Ovary (tissue), 7 donors: ENCODE measurements at regions not wholly inside any gene's neighbourhood (a gene's known extent, or its start where the extent isn't known, plus 50 kb on each side); places are given as distances from the start of the nearest gene placed in this dataset.
"Not testable (repeated sequence)": the region's sequence is repeated elsewhere in the genome, so short reads cannot be mapped to it uniquely, and the experiment has no call there.

Experiments used
- DNase-seq, 5 donors: peaks; one replicate each; pipeline ENCODE4 v3.0.0-alpha.2; 2019 to 2020
- H3K27ac ChIP-seq, 2 donors: fragments of 200-600 bp; one replicate each; pipeline versions ENCODE4 v1.5.1 to v1.8.0; 2019 to 2022
- H3K27me3 ChIP-seq: fragments of 200-600 bp; one replicate; pipeline ENCODE4 v1.8.0; 2022
- H3K36me3 ChIP-seq: fragments of 200-600 bp; sonication (generic); one replicate; pipeline ENCODE4 v1.5.1; 2019
- H3K4me1 ChIP-seq: one replicate; pipeline ENCODE4 v1.8.1; 2013; ENCODE audit warnings: mild to moderate bottlenecking, moderate library complexity; ENCODE audit not compliant: insufficient read depth
- H3K4me3 ChIP-seq: fragments of 200-600 bp; sonication (generic); one replicate; pipeline ENCODE4 v1.5.1; 2017
- H3K9me3 ChIP-seq, 2 donors: fragments of 200-600 bp in 1 of 2; sonication (generic) in 1 of 2; one replicate each; pipeline versions ENCODE4 v1.5.1 to v1.8.1; 2013 to 2019; ENCODE audit warnings: mild to moderate bottlenecking in 1 of 2, moderate library complexity in 1 of 2
- EP300 ChIP-seq: sonication (generic); formaldehyde crosslinking; IDR thresholded peaks from one replicate; pipeline ENCODE4 v1.6.1; 2017; ENCODE audit warnings: antibody characterized with exemption
- POLR2A ChIP-seq: fragments of 450-650 bp; IDR thresholded peaks from one replicate; pipeline ENCODE4 v1.6.1; 2017; ENCODE audit warnings: antibody characterized with exemption, mild to moderate bottlenecking, moderate library complexity
- WGBS, 3 donors: extraction: QIAGEN DNeasy Blood & Tissue Kit in 1 of 3; methylation state at CpG; one replicate each; pipeline versions ENCODE4 v1.1.5 to v1.1.7; 2013 to 2017; 5-methylcytosine and 5-hydroxymethylcytosine counted together
- intact Hi-C, 4 donors: fragments of 100-400 bp; cut with DNase I; formaldehyde crosslinking; loops; one replicate each; pipeline versions ENCODE4 v1.11.0 to v1.15.1; 2022 to 2023
- TF ChIP-seq, protein P1 (sequence below), 3 donors: fragments of 450-650 bp in 2 of 3; fragments of 200-600 bp in 1 of 3; IDR thresholded peaks; one replicate each; pipeline versions ENCODE4 v1.5.1 to v1.8.0; 2016 to 2022; ENCODE audit warnings: antibody characterized with exemption in 3 of 3, mild to moderate bottlenecking in 1 of 3
- donor health status: DM: no; HTN: no; CAD: no; lungs with moderate emphysema.
- donor health status: DM: no; HTN: no; CAD: no.
- donor health status: Bipolar disorder and iron deficiency.
- donor health status: DM: no; HTN: no; CAD: no.
- donor health status: DM: yes; HTN: yes; CAD: no.

GRCh38 chr4:179671609-179672008 lies 2229.4 kb upstream of the AGA start:
- DNase-seq = no peak
- no peak overlapping the region for H3K27ac ChIP-seq
- H3K36me3 ChIP-seq = no peaks in the 10 kb centered on the region
- 36 to 52% (median 37%) methylated on average over 2 of the region's 2 CpGs for WGBS, 3 donors
- TF ChIP-seq, protein P1, sequence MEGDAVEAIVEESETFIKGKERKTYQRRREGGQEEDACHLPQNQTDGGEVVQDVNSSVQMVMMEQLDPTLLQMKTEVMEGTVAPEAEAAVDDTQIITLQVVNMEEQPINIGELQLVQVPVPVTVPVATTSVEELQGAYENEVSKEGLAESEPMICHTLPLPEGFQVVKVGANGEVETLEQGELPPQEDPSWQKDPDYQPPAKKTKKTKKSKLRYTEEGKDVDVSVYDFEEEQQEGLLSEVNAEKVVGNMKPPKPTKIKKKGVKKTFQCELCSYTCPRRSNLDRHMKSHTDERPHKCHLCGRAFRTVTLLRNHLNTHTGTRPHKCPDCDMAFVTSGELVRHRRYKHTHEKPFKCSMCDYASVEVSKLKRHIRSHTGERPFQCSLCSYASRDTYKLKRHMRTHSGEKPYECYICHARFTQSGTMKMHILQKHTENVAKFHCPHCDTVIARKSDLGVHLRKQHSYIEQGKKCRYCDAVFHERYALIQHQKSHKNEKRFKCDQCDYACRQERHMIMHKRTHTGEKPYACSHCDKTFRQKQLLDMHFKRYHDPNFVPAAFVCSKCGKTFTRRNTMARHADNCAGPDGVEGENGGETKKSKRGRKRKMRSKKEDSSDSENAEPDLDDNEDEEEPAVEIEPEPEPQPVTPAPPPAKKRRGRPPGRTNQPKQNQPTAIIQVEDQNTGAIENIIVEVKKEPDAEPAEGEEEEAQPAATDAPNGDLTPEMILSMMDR (IDR thresholded peaks at IDR 0.05) = no peak
- intact Hi-C loops = no loop called here
- H3K27me3 ChIP-seq = no peaks in the 10 kb centered on the region
- H3K4me1 ChIP-seq = no peaks in the 10 kb centered on the region
- no peaks in the 10 kb centered on the region for H3K9me3 ChIP-seq
- H3K4me3 ChIP-seq = no peak overlapping the region

DNA sequence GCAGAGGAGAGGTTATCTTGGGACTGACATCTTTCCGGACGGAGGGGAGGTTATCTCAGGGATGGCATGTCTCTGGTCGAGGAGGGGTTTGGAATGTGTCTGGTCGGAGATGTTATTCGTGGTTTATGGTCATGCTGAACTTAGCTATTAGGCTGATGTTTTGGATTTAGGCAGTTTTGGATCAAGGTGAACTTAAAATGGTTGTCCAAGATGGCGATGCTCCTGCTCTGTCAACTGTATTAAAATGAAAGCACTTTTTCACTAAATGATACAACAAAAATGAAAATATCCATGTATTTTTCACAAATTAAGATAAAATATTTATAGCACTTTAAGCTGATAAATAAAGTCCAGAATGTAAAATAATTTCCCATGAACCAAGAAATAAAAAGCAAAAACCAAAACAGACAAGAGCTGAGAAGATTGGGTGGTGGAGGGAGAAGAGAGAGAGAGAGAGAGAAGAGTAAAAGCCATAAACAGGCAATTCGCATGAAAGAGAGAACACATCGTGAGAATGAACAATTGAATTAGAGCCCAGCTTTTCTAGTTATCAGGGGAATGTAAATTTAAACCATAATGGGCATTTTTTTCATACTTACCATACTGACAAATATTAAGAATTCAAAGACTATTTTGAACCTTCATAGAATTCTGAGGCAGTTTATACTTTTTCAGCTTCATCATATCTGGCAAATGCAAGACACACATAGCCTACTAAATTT lies 2236.0 kb upstream of the AGA start:
- intact Hi-C loops = no loop called here
- Histone ChIP-seq H3K9me3 (no peaks in the 10 kb centered on the region), H3K27me3 (no peaks in the 10 kb centered on the region), H3K36me3 (no peaks in the 10 kb centered on the region), H3K4me1 (no peaks in the 10 kb centered on the region), H3K27ac (no peak overlapping the region), H3K4me3 (no peak overlapping the region)
- no peak for DNase-seq
- 15 to 35% (median 22%) methylated on average over 8 of the region's 8 CpGs for WGBS, 3 donors
- TF ChIP-seq, protein P1 (IDR thresholded peaks at IDR 0.05) = no peak
- no peak for TF ChIP-seq EP300

DNA sequence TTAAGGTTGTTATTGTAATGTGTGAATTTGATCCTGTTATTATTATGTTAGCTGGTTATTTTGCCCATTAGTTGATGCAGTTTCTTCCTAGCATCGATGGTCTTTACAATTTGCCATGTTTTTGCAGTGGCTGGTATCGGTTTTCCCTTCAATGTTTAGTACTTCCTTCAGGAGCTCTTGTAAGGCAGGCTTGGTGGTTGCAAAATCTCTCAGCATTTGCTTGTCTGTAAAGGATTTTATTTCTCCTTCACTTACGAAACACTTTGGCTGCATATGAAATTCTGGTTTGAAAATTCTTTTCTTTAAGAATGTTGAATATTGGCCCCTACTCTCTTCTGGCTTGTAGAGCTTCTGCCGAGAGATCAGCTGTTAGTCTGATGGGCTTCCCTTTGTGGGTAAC lies 2241.4 kb upstream of the AGA start:
- DNase-seq, H3K36me3 ChIP-seq, H3K4me3 ChIP-seq, H3K27ac ChIP-seq, intact Hi-C loops, H3K27me3 ChIP-seq, H3K9me3 ChIP-seq, H3K4me1 ChIP-seq: not testable (repeated sequence)
- WGBS, 3 donors = 65 to 88% (median 78%) methylated on average over 4 of the region's 4 CpGs

DNA sequence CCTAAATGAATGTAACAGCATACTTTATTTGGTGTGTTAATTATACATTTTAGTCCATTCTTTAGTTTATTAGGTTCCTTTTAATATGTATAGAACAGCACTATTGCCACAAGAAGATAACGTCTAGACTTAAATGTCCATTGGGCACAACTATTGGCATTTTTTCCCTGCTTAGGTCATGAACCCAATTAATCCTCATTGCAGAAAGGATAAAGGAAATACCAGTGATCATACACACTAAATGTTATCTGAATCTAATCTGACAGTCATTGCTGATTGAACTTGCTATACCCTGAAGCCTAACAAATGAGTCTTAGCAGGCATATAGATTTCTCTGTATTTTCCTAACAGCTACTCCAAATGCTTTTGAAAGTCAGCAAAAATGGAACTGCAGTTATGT lies 2250.0 kb upstream of the AGA start:
- Histone ChIP-seq H3K4me3 (no peak overlapping the region), H3K27me3 (no peaks in the 10 kb centered on the region), H3K36me3 (no peaks in the 10 kb centered on the region), H3K9me3 (no peaks in the 10 kb centered on the region), H3K4me1 (no peaks in the 10 kb centered on the region), H3K27ac (no peak overlapping the region)
- WGBS, 3 donors = 47 to 53% (median 48%) methylated on average over 1 of the region's 1 CpG
- intact Hi-C loops = no loop called here
- TF ChIP-seq EP300 (no peak), POLR2A (no peak)
- TF ChIP-seq, protein P1 (IDR thresholded peaks at IDR 0.05) = no peak
- no peak for DNase-seq

DNA sequence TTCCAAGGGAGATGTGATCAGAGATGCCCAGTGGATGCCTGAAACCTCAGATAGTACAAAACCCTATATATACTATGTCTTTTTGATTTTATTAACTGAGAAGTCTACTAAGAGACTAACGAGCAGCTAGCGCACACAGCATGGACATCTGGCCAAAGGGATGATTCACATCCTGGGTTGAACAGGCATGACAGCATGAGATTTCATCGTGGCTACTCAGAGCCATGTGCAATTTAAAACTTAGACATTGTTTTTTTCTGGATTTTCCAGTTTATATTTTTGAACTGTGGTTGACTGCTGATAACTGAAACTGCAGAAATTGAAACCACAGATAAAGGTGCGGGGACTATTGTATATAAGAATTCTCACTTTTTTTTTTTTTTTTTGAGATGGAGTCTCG lies 2252.9 kb upstream of the AGA start:
- no peaks in the 10 kb centered on the region for H3K9me3 ChIP-seq
- H3K4me1 ChIP-seq = no peaks in the 10 kb centered on the region
- WGBS, 3 donors = 71 to 82% (median 74%) methylated on average over 5 of the region's 5 CpGs
- TF ChIP-seq POLR2A = no peak
- no peak for TF ChIP-seq EP300
- TF ChIP-seq, protein P1 (IDR thresholded peaks at IDR 0.05) = no peak
- no peak overlapping the region for H3K4me3 ChIP-seq
- H3K27me3 ChIP-seq = no peaks in the 10 kb centered on the region
- intact Hi-C loops = no loop called here
- DNase-seq = no peak
- H3K36me3 ChIP-seq = no peaks in the 10 kb centered on the region
- H3K27ac ChIP-seq = no peak overlapping the region
